ENCODE measurements at regions not wholly inside any gene's neighbourhood (a gene's known extent, or its start where the extent isn't known, plus 50 kb on each side); places are given as distances from the start of the nearest gene placed in this dataset.
A peak's percentile ranks its signal among the peaks of the same experiment; 100 is the strongest.

DNA sequence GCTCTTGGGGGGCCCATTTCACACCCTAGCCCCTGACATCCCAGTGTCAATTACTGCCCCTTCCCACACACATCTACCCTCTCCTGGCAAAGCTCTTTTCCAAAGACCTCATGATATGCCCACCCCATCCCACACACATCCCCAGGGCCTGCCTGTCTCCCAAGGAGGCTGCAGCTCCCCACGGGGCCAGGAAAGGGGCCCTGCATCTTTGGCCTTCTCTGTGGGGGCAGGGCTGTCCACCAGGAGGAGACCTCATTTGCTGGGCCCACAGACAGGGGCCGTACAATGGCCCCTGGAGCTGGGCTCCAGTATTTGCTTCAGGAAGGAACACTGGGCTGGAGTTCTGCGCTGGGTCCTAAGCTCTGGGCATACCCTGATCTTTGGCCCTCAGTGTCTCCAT is 65.6 kb upstream of the RUNX3 start:
- Histone ChIP-seq H3K27ac (no peak overlapping the region), H3K4me3 (no peak overlapping the region)
- TF ChIP-seq, protein P1, sequence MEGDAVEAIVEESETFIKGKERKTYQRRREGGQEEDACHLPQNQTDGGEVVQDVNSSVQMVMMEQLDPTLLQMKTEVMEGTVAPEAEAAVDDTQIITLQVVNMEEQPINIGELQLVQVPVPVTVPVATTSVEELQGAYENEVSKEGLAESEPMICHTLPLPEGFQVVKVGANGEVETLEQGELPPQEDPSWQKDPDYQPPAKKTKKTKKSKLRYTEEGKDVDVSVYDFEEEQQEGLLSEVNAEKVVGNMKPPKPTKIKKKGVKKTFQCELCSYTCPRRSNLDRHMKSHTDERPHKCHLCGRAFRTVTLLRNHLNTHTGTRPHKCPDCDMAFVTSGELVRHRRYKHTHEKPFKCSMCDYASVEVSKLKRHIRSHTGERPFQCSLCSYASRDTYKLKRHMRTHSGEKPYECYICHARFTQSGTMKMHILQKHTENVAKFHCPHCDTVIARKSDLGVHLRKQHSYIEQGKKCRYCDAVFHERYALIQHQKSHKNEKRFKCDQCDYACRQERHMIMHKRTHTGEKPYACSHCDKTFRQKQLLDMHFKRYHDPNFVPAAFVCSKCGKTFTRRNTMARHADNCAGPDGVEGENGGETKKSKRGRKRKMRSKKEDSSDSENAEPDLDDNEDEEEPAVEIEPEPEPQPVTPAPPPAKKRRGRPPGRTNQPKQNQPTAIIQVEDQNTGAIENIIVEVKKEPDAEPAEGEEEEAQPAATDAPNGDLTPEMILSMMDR (IDR thresholded peaks at IDR 0.05), result no peak
- DNase-seq (ENCODE audit: low spot score), result no peak

DNA sequence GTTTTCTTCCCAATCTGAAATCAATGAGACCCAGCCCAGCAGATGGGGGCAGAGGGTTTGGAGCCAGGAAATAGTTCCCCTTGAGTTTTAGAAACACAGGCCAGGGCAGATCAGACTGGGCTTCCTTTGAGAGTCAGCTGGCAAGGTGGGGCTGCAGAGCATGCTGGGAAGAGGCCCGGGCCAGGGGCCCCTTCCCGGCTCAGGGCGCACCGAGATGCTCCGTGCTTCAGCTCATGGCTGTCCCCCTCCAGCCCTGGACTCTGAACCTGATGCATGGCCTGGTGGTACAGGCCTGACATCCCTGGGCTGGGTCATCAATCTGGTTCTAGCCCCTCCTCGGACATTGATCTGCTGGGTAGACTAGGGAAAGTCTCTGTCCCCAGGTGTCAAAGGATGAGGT is 65.1 kb upstream of the RUNX3 start:
- no peak for DNase-seq (ENCODE audit: low spot score)
- Histone ChIP-seq H3K27ac (no peak overlapping the region), H3K4me3 (no peak overlapping the region)
- TF ChIP-seq, protein P1 (IDR thresholded peaks at IDR 0.05), result no peak

DNA sequence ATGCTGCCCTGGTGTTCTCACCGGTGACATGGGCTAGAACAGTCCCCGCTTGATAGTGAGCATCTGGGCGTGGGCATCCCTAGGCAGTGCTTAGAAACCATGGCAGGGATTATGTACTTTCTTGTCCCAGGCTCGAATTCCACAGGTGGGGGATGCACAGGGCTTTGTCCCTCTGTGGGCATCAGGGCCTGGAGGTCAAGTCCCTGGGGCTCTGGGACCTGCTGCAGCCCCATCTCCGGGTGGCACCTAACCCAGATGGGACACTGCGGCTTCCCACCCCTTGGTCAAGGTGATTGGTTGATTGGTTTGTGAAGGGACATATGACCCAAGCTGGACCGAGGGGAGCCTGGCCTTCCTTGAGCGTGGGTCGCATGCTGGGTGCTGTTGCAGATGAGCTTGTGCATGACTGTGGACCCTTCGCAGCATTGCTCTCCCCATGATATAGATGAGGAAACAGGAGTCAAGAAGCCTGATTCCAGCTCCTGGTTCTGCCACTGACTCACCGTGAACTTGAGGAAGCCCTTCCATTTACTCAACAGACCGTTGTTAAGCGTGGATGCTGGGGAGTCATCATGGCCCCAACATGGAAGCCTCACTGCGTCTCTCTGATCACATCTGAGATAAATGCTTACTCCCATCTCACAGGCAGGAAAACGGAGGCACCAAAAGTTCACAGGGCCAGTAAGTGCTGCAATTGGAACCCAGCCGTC is 64.0 kb upstream of the RUNX3 start:
- TF ChIP-seq, protein P1 (IDR thresholded peaks at IDR 0.05), result no peak

DNA sequence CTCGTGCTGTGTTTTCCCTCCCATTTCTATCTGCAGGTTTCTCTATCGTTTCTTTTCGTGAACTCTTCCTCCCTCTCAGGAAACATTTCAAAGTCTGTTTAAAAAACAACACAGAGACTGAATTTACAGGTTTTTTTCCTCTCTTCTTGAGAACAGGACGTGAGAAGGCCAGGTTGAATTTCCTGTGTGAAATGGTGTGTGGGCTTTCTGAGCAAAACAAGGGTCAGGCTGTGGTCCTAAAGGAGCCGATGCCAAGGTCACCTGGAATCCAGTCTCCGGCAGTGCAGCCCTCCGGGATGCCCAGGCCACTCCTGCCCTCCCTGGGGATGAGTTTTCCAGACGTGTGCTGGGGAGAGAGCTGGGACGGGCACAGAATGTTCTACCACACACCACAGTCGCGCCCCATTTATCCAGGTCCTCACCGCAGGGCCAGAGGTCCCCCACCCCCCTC is 62.7 kb upstream of the RUNX3 start:
- no peak overlapping the region for H3K27ac ChIP-seq
- no peak overlapping the region for H3K4me3 ChIP-seq
- no peak for DNase-seq (ENCODE audit: low spot score)
- TF ChIP-seq, protein P1 (IDR thresholded peaks at IDR 0.05), result no peak

More for the DNA sequence above, 64.0 kb upstream of the RUNX3 start:
- no peak overlapping the region for H3K27ac ChIP-seq
- DNase-seq (ENCODE audit: low spot score), result no peak
- H3K4me3 ChIP-seq, result no peak overlapping the region

DNA sequence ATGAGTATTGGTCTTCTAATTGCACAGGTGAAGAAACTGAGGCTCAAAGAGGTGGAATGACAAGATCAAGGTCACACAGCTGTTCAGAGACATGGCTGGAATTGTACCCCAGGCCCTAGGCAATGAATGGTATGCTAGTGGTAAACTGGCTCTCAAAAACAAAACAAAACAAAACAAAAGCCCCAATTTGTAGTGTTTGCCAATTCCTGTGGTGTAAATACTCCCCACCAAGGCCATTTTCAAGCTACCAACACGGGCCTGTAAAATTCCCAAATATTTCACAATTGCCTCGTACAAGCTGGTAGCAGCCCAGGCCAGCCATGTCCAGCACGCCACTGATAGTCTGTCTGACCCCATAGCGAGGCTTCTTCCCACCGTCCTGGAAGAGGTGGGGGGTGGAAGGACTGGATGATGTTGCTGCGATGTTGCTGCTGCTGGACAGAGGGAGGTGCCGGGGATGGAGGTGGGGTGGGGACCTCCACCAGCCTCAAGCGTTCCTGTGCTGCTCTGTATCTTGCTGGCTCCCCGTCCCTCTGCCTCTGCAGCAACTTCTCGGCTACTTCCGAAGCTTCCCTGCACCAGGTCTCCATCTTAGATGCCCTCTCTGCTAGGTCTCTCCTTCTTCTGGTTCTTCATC is 62.2 kb upstream of the RUNX3 start:
- H3K27ac ChIP-seq, result no peak overlapping the region
- H3K4me3 ChIP-seq, result no peak overlapping the region
- DNase-seq (ENCODE audit: low spot score), result no peak
- TF ChIP-seq, protein P1 (IDR thresholded peaks at IDR 0.05), result no peak

DNA sequence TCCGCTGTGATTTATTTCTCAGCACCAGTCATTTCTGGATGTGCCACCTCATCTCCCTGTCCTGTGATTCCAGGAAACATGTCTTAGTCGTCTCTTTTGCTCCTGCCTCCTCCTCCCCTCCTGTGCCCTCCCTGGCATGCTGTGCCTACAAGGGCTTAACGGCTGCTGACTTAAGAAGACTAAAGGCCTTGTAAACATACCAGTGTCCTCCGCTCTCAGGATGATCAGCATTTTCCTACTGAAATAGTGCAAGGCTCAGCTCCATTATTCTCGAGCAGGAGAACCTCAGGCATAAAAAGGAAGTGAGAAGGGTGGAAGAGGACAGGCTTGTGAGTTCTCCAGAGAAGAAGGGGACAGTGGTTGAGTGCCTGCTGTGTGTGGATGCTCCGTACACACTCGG is 61.6 kb upstream of the RUNX3 start:
- H3K4me3 ChIP-seq, result no peak overlapping the region
- peak overlapping the region in 1 of 2 donors; percentile 4 for H3K27ac ChIP-seq
- DNase-seq (ENCODE audit: low spot score), result no peak
- TF ChIP-seq, protein P1 (IDR thresholded peaks at IDR 0.05), result no peak
